MCF 10A (cell line): ENCODE measurements at regions not wholly inside any gene's neighbourhood (a gene's known extent, or its start where the extent isn't known, plus 50 kb on each side); places are given as distances from the start of the nearest gene placed in this dataset.

Experiments
- BruUV-seq: library from RNA; stranded (reverse); fragments of 400-500 nt; replicated peaks from 2 replicates; lab custom pipeline; 2021; lab: Mats Ljungman, UMichigan
- CTCF ChIA-PET: fragments of 300-600 bp; sonication (Branson Sonifier 250); formaldehyde crosslinking; extraction: SDS; loops from one replicate; lab custom pipeline; 2021; ENCODE audit warnings: antibody characterized with exemption, inconsistent platforms; lab: Yijun Ruan, JAX
- POLR2A ChIA-PET: fragments of 300-600, 350-650 bp; sonication (Branson Sonifier 250); formaldehyde crosslinking; extraction: SDS; loops from one replicate; lab custom pipeline; 2020; ENCODE audit warnings: antibody characterized with exemption, inconsistent platforms; lab: Yijun Ruan, JAX
- DNase-seq: peaks from one replicate; pipeline ENCODE4 v3.0.0-alpha.2; 2018; ENCODE audit not compliant: unreplicated experiment
- H3K27ac Mint-ChIP-seq: one replicate; pipeline ENCODE4 v1.8.0; 2022; ENCODE audit warnings: mild to moderate bottlenecking, low read depth, mixed read lengths; ENCODE audit not compliant: unreplicated experiment
- H3K27me3 Mint-ChIP-seq: one replicate; pipeline ENCODE4 v1.8.0; 2022; ENCODE audit warnings: mixed read lengths; ENCODE audit not compliant: insufficient read depth, unreplicated experiment
- H3K36me3 Mint-ChIP-seq: one replicate; pipeline ENCODE4 v1.8.0; 2022; ENCODE audit warnings: mild to moderate bottlenecking, moderate library complexity, mixed read lengths; ENCODE audit not compliant: insufficient read depth, unreplicated experiment
- H3K4me1 Mint-ChIP-seq: one replicate; pipeline ENCODE4 v1.8.0; 2022; ENCODE audit warnings: mixed read lengths; ENCODE audit not compliant: insufficient read depth, unreplicated experiment
- H3K4me3 Mint-ChIP-seq: one replicate; pipeline ENCODE4 v1.8.0; 2022; ENCODE audit warnings: mild to moderate bottlenecking, moderate library complexity, mixed read lengths; ENCODE audit not compliant: unreplicated experiment
- H3K9me3 Mint-ChIP-seq: one replicate; pipeline ENCODE4 v1.8.0; 2022; ENCODE audit warnings: mixed read lengths; ENCODE audit not compliant: unreplicated experiment
- intact Hi-C: fragments of 100-400 bp; cut with micrococcal nuclease; formaldehyde crosslinking; loops from 2 replicates; pipeline ENCODE4 v1.14.1; 2022
- TF ChIP-seq, protein P1 (sequence below): fragments of 200-600 bp; IDR thresholded peaks from one replicate; pipeline ENCODE4 v1.8.0; 2022; ENCODE audit warnings: antibody characterized with exemption, mild to moderate bottlenecking; ENCODE audit not compliant: unreplicated experiment

DNA sequence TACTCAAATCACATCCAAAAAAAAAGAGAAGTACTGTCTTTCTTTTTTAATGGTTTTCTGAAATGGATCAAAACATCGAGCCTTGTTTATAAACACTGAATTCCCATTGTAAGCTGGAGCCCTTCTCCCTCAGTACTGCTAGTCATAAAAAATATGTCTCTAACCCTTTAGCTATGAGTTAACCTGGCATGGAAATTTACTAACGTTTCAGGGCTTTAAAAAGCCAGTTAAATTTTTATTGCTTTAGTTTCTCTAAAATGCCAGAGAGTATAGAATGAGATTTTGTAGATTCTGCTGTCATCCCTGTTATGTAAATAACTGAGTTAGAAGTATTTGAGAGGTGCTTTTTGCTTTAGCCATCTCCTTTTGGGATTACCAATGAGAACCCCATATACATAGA is 528.3 kb downstream of the EFNB2 start:
- Mint-ChIP-seq H3K27me3 (no peaks in the 10 kb centered on the region), H3K9me3 (peaks cover 7% of the 10 kb centered on the region), H3K4me3 (no peak overlapping the region), H3K36me3 (no peaks in the 10 kb centered on the region), H3K4me1 (no peaks in the 10 kb centered on the region), H3K27ac (no peak overlapping the region)
- ChIA-PET CTCF (no interaction called here), POLR2A (no interaction called here)
- no TSS peak for BruUV-seq
- TF ChIP-seq, protein P1, sequence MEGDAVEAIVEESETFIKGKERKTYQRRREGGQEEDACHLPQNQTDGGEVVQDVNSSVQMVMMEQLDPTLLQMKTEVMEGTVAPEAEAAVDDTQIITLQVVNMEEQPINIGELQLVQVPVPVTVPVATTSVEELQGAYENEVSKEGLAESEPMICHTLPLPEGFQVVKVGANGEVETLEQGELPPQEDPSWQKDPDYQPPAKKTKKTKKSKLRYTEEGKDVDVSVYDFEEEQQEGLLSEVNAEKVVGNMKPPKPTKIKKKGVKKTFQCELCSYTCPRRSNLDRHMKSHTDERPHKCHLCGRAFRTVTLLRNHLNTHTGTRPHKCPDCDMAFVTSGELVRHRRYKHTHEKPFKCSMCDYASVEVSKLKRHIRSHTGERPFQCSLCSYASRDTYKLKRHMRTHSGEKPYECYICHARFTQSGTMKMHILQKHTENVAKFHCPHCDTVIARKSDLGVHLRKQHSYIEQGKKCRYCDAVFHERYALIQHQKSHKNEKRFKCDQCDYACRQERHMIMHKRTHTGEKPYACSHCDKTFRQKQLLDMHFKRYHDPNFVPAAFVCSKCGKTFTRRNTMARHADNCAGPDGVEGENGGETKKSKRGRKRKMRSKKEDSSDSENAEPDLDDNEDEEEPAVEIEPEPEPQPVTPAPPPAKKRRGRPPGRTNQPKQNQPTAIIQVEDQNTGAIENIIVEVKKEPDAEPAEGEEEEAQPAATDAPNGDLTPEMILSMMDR, result no peak
- intact Hi-C loops, result no loop called here
- DNase-seq, result no peak

DNA sequence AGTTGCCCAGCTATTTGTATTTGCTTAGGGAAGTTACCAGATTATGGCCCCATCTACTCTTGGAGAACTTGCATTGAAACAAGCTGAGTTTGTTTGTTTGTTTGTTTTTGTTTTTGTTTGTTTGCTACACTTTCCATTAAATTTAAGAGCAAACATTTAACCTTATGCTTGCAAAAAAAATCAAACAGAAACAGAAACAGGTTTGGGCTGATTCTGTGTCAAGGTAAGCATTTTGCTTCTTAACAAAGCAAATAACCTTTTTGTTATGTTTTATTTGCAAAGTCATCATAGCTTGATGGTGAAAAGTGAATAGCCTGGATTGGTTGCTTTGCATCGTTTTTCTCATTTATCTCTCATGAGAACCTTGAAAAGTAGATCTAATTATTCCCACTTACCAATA is 531.8 kb downstream of the EFNB2 start:
- H3K9me3 Mint-ChIP-seq, result peaks cover 10% of the 10 kb centered on the region
- no peak overlapping the region for H3K27ac Mint-ChIP-seq
- TF ChIP-seq, protein P1, result no peak
- H3K4me1 Mint-ChIP-seq, result no peaks in the 10 kb centered on the region
- ChIA-PET POLR2A (interaction anchor here (0.6 kb wide), 2 partner anchors 31 to 153 kb away, joined by 3 to 4 read pairs; no protein-coding TSS in a partner anchor), CTCF (no interaction called here)
- intact Hi-C loops, result no loop called here
- H3K27me3 Mint-ChIP-seq, result no peaks in the 10 kb centered on the region
- H3K4me3 Mint-ChIP-seq, result no peak overlapping the region
- DNase-seq, result no peak
- no TSS peak for BruUV-seq
- no peaks in the 10 kb centered on the region for H3K36me3 Mint-ChIP-seq

DNA sequence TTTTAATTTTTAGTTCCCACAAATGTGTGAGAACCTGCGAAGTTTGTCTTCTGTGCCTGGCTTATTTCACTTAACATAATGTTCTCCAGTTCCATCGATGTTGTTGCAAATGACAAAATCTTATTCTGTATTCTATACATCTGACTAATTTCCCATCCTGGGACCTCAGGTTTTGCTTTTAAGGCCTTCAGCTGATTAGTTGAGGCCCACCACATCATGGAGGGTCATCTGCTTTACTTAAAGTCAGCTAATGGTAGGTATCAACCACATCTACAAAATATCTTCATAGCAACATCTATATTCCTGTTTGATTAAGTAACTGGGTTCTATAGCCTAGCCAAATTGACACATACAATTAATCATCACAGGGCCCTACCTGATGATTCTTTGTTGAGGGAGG is 534.0 kb downstream of the EFNB2 start:
- DNase-seq, result no peak
- TF ChIP-seq, protein P1, result no peak
- intact Hi-C loops, result no loop called here
- H3K4me3 Mint-ChIP-seq, result no peak overlapping the region
- H3K9me3 Mint-ChIP-seq, result peaks cover 7% of the 10 kb centered on the region
- H3K4me1 Mint-ChIP-seq, result no peaks in the 10 kb centered on the region
- no TSS peak for BruUV-seq
- no peak overlapping the region for H3K27ac Mint-ChIP-seq
- H3K36me3 Mint-ChIP-seq, result no peaks in the 10 kb centered on the region
- H3K27me3 Mint-ChIP-seq, result no peaks in the 10 kb centered on the region
- ChIA-PET POLR2A (interaction anchor here (0.6 kb wide), 1 partner anchor 10 kb away, joined by 3 read pairs; no protein-coding TSS in a partner anchor), CTCF (interaction anchor here (0.6 to 2.3 kb wide), 2 partner anchors 9 to 52 kb away, joined by 3 to 6 read pairs; no protein-coding TSS in a partner anchor)

DNA sequence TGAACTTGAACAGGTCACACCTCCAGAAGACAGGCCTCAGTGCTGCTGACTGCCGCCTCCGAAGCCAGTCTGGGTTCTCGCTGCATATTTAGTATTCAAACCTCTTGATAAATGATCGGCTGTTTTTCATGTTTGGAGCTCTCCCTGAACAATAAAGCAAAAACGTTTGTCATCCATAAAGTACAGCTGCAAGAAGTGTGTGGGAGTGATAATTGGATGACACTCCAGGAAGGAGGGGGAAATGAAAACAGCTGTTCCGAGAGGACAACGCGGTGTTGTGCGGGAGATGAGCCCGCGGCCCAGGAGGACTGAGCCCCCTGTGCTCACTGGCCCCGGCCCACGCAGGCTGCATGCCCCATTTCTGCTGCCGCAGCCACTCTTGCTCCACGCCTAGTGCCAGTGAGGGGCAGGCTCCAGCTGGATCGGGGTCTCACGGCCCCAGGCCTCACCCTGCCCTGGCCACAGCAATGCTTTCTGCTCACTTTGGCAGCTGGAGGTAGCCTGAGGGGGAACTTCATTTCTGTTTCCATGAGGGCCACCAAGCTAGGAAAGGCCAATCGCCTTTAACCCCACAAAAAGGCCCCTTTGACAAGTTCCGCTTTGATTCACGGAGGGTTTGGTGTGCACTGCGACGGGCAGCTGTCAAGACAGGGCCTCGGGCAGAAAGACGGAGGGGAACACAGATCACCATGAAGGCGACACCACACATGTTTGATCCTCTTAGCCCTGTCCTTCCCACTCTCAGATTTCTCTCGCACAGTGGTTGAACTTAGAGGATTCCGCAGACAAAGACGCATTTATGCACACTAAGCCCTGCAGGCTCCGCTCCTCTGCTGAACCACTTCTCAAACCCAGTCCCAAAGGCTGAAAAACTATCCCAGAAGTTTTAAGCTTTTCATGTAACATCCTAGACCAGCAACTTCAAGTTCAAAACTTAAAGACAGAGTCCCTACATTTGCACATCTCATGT is 537.6 kb downstream of the EFNB2 start:
- Mint-ChIP-seq H3K27me3 (no peaks in the 10 kb centered on the region), H3K27ac (no peak overlapping the region), H3K9me3 (peaks cover 7% of the 10 kb centered on the region), H3K4me3 (no peak overlapping the region), H3K4me1 (peaks cover 5% of the 10 kb centered on the region), H3K36me3 (no peaks in the 10 kb centered on the region)
- BruUV-seq, result no TSS peak
- ChIA-PET CTCF (no interaction called here), POLR2A (no interaction called here)
- TF ChIP-seq, protein P1, result no peak
- intact Hi-C loops, result no loop called here
- DNase-seq, result no peak
